Hypothalamus (tissue), 51 donors: ENCODE measurements at regions not wholly inside any gene's neighbourhood (a gene's known extent, or its start where the extent isn't known, plus 50 kb on each side); places are given as distances from the start of the nearest gene placed in this dataset.
"Not testable (repeated sequence)": the region's sequence is repeated elsewhere in the genome, so short reads cannot be mapped to it uniquely, and the experiment has no call there.

ENCODE experiments used
- DNase-seq, 51 donors: peaks; one replicate each; lab custom pipeline; 2025; lab: John Stamatoyannopoulos, UW

- no peak for DNase-seq
Measured at GRCh38 chr3:634511-634910, 437.9 kb downstream of the CHL1 start.

- no peak for DNase-seq
Measured at GRCh38 chr3:635393-635792, 438.8 kb downstream of the CHL1 start.

GRCh38 chr3:643376-643775, 446.8 kb downstream of the CHL1 start:
- DNase-seq, result no peak

- DNase-seq, result no peak
Measured at GRCh38 chr3:655824-656223, 437.0 kb upstream of the CNTN6 start.

DNA sequence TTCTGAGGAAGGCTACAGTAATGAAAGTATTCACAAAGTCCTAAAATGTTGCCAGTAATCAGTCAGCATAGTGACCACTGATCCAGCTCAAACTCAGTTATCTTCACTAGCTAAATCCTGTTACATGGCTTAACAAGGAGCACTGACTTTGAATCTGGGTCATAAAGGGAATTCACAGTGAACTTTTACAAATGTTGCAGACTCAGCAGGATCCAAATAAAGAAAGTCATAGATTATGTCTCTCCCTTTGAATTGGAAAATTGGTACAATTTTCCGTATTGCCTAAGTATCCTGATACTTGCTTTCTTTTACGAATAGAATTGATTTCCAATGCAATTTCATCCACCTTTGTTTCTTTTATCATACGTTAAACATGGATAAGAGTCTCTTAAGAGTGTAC, 431.5 kb upstream of the CNTN6 start:
- no peak for DNase-seq

- no peak for DNase-seq
Measured at GRCh38 chr3:674116-674515, 418.7 kb upstream of the CNTN6 start.

DNA sequence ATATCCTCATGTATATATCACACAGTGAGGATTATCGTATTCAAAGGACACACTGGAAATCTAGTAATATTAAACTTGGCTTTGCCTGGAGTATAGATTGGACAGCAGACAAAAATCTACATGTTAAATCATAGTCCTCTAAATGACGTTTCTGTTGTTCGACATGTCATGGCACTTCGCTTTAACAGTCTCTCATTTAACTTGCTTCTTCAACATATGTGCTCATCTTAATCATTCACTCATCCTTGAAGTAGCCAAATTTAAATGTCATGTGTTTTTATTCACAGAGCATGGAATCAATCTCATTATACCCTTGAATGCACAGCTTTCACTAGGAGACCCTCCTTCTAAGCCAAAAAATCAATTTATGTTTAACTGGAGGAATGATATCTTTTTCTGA, 417.0 kb upstream of the CNTN6 start:
- DNase-seq, result no peak

GRCh38 chr3:683770-684169, 409.1 kb upstream of the CNTN6 start:
- DNase-seq, result no peak

DNA sequence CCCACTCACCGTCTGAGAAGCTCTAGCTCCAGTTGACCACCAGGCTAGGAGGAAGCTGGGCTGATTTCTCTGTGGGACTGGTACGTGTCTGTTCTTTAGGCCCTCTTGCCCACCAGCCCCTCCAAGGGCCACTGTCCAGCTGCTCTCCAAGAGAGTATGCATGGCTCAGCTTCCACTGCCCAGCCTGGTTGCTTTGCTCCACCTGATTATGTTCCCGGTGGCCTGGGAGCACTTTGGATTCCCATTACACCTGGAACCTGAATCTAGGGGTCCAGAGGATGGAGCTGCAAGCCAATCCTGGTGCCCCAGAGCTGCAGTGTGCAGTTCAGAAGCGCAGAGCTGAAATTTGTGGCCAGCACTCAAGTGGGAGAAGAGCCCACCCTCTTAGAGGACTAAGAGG, 402.1 kb upstream of the CNTN6 start:
- no peak for DNase-seq

- no peak for DNase-seq
Measured at GRCh38 chr3:700514-700913, 392.3 kb upstream of the CNTN6 start.

DNA sequence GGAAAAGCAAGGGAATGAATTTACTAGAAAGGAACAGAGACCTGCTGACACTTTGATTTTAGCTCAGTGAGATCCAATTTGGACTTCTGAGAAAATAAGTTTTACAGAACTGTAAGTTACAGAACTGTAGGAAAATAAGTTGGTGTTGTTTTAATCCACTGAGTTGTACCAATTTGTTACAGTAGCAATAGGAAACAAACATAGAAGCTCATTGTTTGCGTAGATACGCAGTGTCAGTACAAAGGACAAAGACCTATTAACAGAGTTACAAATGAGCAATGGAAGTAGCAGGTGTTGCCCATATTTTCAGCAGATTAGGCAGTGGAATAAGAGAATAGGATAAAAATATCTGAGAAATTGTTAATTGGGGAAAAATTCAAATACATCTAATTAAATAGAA, 385.8 kb upstream of the CNTN6 start:
- DNase-seq, result peak in 2 of 51 donors; percentile 2 to 25

- DNase-seq, result no peak
Measured at GRCh38 chr3:713006-713621, 379.7 kb upstream of the CNTN6 start.

DNA sequence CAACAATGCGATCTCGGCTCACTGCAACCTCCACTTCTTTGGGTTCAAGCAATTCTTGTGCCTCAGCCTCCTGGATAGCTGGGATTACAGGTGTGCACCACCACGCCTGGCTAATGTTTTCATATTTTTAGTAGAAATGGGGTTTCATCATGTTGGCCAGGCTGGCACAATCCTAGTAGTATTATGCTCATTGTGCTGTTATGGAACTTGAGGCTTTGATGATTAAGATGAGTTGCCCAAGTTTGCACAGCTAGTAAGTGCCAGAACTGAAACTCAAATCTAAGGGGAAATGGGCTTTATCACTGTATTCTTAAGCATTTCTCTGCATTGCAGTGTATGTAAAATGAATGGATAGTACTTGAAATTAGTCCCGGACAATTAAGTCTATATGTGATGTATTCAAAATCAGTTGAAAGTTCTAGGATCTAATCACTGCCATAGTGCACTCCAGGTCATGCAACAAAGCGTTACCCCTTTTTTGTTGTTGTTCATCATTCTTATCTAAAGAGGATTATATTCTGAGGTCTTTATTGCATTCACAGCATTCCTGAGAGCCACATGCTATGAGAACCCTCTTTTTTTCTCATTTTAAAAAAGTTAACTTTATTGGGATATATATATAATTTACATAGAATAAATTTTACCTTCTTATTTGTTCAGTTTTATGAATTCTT, 378.7 kb upstream of the CNTN6 start:
- DNase-seq, result no peak

DNA sequence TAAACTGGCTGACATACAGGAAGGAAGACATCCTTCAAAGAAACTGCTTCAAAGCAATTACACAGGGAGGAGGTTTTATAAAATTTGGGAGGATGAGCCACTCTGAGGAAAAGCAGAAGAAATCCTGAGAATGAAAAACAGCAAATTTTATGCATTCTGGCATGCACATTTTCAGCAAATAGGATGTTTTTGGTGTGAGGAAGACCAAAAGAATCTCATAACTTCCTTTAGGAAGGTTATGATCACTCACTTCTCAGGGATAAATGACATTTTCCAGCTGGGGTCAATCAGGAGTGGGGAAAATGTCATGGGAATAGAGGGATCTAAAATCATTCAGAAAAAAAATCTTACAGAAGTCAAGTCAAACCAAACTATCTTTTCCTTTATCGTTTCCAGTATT, 371.7 kb upstream of the CNTN6 start:
- no peak for DNase-seq

DNA sequence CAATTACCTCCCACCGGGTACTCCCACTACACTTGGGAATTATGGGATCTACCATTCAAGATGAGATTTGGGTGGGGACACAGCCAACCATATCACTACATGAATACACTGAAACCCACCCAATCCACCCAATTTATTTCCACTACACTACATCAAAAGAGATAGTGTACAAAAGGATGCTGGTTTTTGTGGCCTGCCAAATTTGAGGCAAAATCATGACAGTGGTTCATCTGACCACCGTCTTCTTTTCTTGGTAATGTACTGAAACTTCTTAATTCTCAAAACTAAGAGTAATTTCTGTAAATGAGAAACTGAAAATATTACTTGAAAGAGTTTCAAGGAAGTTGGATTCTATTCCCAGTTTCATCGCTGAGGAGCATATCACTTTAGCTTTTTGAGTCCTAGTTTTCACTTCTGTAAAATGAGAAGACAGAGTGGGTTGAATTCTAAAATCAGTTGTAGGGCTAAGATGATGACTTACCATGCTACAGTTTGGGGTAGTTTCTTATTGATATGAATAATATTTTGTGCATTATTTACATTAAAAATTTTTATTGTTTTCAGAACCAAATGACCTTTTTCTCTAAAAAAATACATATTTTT, 360.4 kb upstream of the CNTN6 start:
- no peak for DNase-seq

DNA sequence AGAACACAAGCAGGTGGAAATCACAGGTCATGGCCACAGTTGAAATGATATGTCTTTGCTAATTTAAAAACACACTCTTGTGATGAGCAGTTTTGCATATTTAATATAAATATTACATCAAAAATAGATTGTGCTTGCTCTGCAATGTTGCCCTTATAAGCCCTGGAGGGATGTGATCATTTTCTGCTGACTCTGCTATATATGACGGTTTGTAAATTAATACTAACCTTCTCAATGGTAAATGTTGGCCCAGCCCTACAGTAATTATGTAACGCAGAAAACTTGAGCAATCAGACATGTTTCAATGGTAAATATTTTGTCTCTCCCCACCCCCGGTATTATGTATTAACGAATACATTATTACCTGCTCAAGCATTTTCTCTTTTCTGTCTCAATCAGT, 359.5 kb upstream of the CNTN6 start:
- DNase-seq, result no peak

DNA sequence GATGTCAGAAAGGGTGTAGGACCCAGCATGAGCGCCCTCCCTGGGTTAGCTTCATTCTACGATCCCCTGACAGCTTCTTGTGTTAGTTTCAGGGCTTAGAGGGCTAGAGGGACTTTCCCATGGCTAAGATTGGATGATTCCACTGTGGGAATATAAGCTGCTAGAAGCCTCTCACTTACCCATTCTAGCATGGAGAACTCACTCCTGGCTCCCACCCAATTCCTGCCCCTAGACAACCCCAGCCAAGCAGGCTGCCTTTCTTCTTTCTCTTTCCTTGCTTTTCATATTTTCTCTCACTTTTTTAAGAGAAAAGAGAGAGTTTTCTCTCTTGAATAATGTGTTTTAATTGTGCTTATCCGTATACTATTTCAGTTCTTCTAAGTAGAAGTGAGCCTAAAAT, 335.1 kb upstream of the CNTN6 start:
- no peak for DNase-seq

DNA sequence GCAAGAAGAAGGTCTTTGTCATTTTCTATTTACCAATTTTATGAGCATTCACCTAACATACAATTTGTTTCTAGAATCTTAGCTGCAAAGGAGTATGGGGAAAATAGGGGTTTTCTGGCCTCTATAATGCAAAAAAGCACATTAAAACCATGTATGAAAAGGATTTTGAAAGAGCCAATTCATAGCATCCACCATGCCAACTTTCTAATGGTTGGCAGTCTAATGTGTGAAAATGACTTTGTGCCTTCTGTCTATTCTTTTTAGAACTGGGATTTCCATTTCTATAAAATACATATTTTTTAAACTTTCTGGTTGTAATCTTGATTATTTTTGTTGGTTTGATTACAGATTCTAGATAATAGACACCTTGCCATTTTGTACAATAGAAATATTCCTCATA, 333.7 kb upstream of the CNTN6 start:
- no peak for DNase-seq

GRCh38 chr3:773433-773832, 319.4 kb upstream of the CNTN6 start:
- not testable (repeated sequence) for DNase-seq

DNA sequence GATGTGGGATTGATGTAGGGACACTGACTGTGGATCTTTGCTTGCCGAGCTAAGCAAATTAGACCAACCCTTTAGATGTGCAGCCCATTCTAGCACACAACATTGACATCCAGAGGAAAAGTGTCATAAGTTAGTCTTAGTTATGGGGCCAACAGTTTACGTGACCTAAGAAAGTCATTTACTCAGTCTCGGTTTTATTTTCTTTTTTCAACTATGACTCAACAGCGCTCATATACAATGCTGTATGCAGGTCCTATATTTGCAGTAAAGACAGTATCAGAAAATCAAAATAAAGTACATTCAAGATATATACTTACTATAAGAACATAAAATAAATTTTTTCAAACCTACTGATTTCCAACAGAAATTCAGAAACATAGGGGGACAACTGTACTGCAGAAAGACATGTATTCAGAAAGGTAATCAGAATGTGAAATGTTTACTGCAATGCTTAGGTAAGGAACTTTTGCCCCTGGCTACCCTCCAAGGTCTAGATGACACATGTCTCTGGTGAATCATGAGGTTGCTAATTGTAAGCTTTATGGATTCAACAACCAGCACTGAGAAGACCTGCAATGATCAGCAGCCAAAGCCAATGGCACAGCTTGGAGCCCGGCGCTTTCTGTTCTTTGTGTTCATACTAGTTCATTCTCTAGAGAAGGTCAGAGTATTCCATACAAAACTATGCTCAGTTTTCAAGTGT, 317.5 kb upstream of the CNTN6 start:
- DNase-seq, result no peak

DNA sequence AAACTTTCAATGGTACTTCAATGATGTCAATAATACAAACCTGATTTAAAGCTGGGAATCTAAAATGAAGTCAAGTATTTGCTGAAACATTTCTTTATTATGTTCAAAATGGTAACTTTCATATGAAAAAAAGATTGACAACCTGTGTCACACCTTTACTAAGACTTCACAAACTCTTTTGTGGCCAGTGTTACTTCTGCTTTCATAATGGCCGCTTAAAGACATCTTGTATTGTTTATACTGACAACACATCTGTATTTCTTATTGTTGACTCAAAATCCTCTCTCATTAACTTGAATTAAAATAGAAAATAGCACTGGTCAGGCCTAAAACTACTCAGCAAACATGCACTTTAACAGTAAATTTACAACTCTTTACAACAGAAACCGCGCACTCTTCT, 312.3 kb upstream of the CNTN6 start:
- no peak for DNase-seq

- no peak for DNase-seq
Measured at GRCh38 chr3:791442-791841, 301.4 kb upstream of the CNTN6 start.
